HCT116 (cell line): ENCODE measurements at regions not wholly inside any gene's neighbourhood (a gene's known extent, or its start where the extent isn't known, plus 50 kb on each side); places are given as distances from the start of the nearest gene placed in this dataset.

ENCODE experiments used
- ATAC-seq: fragments of 200-7000 bp; cut with Tn5 transposase; 2 replicates; pipeline ENCODE4 v1.9.1; 2020; ENCODE audit warnings: mild to moderate bottlenecking, moderate library complexity
- BruUV-seq: library from RNA; stranded (reverse); fragments of 400-500 nt; replicated peaks from 2 replicates; lab custom pipeline; 2021; lab: Mats Ljungman, UMichigan
- CTCF ChIA-PET: fragments of 300-600 bp; sonication (Branson Sonifier 250); formaldehyde crosslinking; loops from one replicate; lab custom pipeline; 2021; ENCODE audit warnings: antibody characterized with exemption; lab: Charles Lee
- POLR2A ChIA-PET: fragments of 300-600, 350-600 bp; sonication (Branson Sonifier 250); formaldehyde crosslinking; loops from one replicate; lab custom pipeline; 2021; ENCODE audit warnings: antibody characterized with exemption; lab: Charles Lee
- RAD21 ChIA-PET, 2 experiments: fragments of 300-600 bp; sonication (Branson Sonifier 250); formaldehyde crosslinking; loops; one replicate each; lab custom pipeline; 2023; ENCODE audit warnings: low total read pairs in 2 of 2; ENCODE audit not compliant: uncharacterized antibody in 2 of 2, unreplicated experiment in 2 of 2, low non-redundant PET in 1 of 2; lab: Charles Lee
- DNase-seq: peaks from one replicate; pipeline ENCODE4 v3.0.0-alpha.2; 2010; ENCODE audit warnings: low read depth, low spot score
- H2AFZ ChIP-seq: fragments of 200-600 bp; shearing (Covaris generic), sonication (generic); 2 replicates; pipeline ENCODE4 v1.6.1; 2017; ENCODE audit warnings: low read depth, mixed run types, mixed read lengths, antibody characterized with exemption, low read length; ENCODE audit not compliant: poor library complexity, severe bottlenecking
- H3K27ac ChIP-seq: 2 replicates; pipeline ENCODE4 v1.5.1; 2012; ENCODE audit warnings: low read depth, low read length
- H3K27me3 ChIP-seq: fragments of 200-600 bp; sonication (generic); 2 replicates; pipeline ENCODE4 v1.6.1; 2016; ENCODE audit warnings: mixed run types, low read length, mixed read lengths; ENCODE audit not compliant: insufficient read depth
- H3K36me3 ChIP-seq, 2 experiments: fragments of 200-500 bp in 1 of 2; fragments of 200-600 bp in 1 of 2; sonication (Bioruptor generic) in 1 of 2; sonication (generic) in 1 of 2; 2 replicates each; pipeline versions ENCODE4 v1.5.1 to v1.6.1; 2014 to 2016; ENCODE audit warnings: low read length in 2 of 2, inconsistent platforms in 1 of 2, mixed read lengths in 1 of 2, mixed run types in 1 of 2; ENCODE audit not compliant: insufficient read depth in 2 of 2, control insufficient read depth in 1 of 2
- H3K4me1 ChIP-seq, 2 experiments: fragments of 200-600 bp in 1 of 2; sonication (generic) in 1 of 2; 2 replicates each; pipeline versions ENCODE4 v1.5.1 to v1.6.1; 2012 to 2017; ENCODE audit warnings: low read length in 2 of 2, inconsistent platforms in 1 of 2, mild to moderate bottlenecking in 1 of 2, mixed read lengths in 1 of 2, mixed run types in 1 of 2, moderate library complexity in 1 of 2; ENCODE audit not compliant: insufficient read depth in 2 of 2, control insufficient read depth in 1 of 2
- H3K4me2 ChIP-seq: fragments of 200-600 bp; sonication (generic); 2 replicates; pipeline ENCODE4 v1.6.1; 2017; ENCODE audit warnings: mixed run types, low read length, mixed read lengths
- H3K4me3 ChIP-seq, 2 experiments: fragments of 200-600 bp in 1 of 2; sonication (generic) in 1 of 2; replicated peaks in 1 of 2; 2 replicates each; pipeline ENCODE4 v1.5.1; 2011 to 2016; ENCODE audit warnings: low read length in 2 of 2, control low read depth in 1 of 2, low read depth in 1 of 2, mild to moderate bottlenecking in 1 of 2, mixed read lengths in 1 of 2, mixed run types in 1 of 2
- H3K79me2 ChIP-seq: fragments of 200-600 bp; sonication (generic); 2 replicates; pipeline ENCODE4 v1.6.1; 2017; ENCODE audit warnings: mild to moderate bottlenecking, mixed run types, low read length, moderate library complexity, mixed read lengths; ENCODE audit not compliant: insufficient read depth
- H3K9ac ChIP-seq: fragments of 200-600 bp; sonication (generic); 2 replicates; pipeline ENCODE4 v1.6.1; 2016; ENCODE audit warnings: low read length, mixed read lengths
- H3K9me2 ChIP-seq: fragments of 200-600 bp; sonication (generic), shearing (Covaris generic); 2 replicates; pipeline ENCODE4 v1.6.1; 2017; ENCODE audit warnings: mixed run types, mild to moderate bottlenecking, moderate library complexity; ENCODE audit not compliant: insufficient read depth
- H3K9me3 ChIP-seq, 2 experiments: fragments of 200-500 bp in 1 of 2; fragments of 200-600 bp in 1 of 2; sonication (Bioruptor generic) in 1 of 2; sonication (generic) in 1 of 2; 2 replicates each; pipeline ENCODE4 v1.6.1; 2014 to 2017; ENCODE audit warnings: low read length in 2 of 2, mixed read lengths in 2 of 2, inconsistent platforms in 1 of 2, low read depth in 1 of 2, mild to moderate bottlenecking in 1 of 2, mixed run types in 1 of 2, moderate library complexity in 1 of 2; ENCODE audit not compliant: control insufficient read depth in 1 of 2, insufficient read depth in 1 of 2
- H4K20me1 ChIP-seq: fragments of 200-600 bp; sonication (generic), shearing (Covaris generic); 2 replicates; pipeline ENCODE4 v1.6.1; 2017; ENCODE audit warnings: mixed run types, mild to moderate bottlenecking, moderate library complexity; ENCODE audit not compliant: insufficient read depth
- CBX3 ChIP-seq: IDR thresholded peaks from 2 replicates; pipeline ENCODE4 v1.6.1; 2012; ENCODE audit warnings: low read depth
- CEBPB ChIP-seq: IDR thresholded peaks from 2 replicates; pipeline ENCODE4 v1.6.1; 2012; ENCODE audit warnings: low read depth
- ELF1 ChIP-seq: IDR thresholded peaks from 2 replicates; pipeline ENCODE4 v1.6.1; 2012; ENCODE audit warnings: low read depth, borderline replicate concordance
- EZH2 ChIP-seq: fragments of 200-600 bp; sonication (generic); IDR thresholded peaks from 2 replicates; pipeline ENCODE4 v1.6.1; 2017; ENCODE audit warnings: antibody characterized with exemption, mixed run types
- EZH2phosphoT487 ChIP-seq: fragments of 200-600 bp; IDR thresholded peaks from 2 replicates; pipeline ENCODE4 v1.6.1; 2018; ENCODE audit warnings: antibody characterized with exemption, borderline replicate concordance
- FOSL1 ChIP-seq: IDR thresholded peaks from 2 replicates; pipeline ENCODE4 v1.6.1; 2012; ENCODE audit warnings: low read depth
- POLR2A ChIP-seq: IDR thresholded peaks from 2 replicates; pipeline ENCODE4 v1.7.0; 2011; ENCODE audit warnings: borderline replicate concordance; ENCODE audit not compliant: insufficient read depth, insufficient read length; ENCODE audit errors: extremely low read depth
- POLR2AphosphoS5 ChIP-seq: IDR thresholded peaks from 2 replicates; pipeline ENCODE4 v1.6.1; 2011; ENCODE audit warnings: mild to moderate bottlenecking, low read depth, low read length, moderate library complexity
- RAD21 ChIP-seq: IDR thresholded peaks from 2 replicates; pipeline ENCODE4 v1.6.1; 2012; ENCODE audit warnings: low read depth, mild to moderate bottlenecking
- SIN3A ChIP-seq: IDR thresholded peaks from 2 replicates; pipeline ENCODE4 v1.6.1; 2012; ENCODE audit warnings: low read depth
- SP1 ChIP-seq: IDR thresholded peaks from 2 replicates; pipeline ENCODE4 v1.6.1; 2012; ENCODE audit warnings: low read depth
- SRF ChIP-seq: IDR thresholded peaks from 2 replicates; pipeline ENCODE4 v1.6.1; 2012; ENCODE audit warnings: low read depth
- TCF7L2 ChIP-seq: IDR thresholded peaks from 2 replicates; pipeline ENCODE4 v1.7.0; 2011; ENCODE audit warnings: borderline replicate concordance, inconsistent platforms; ENCODE audit not compliant: insufficient read depth, insufficient read length; ENCODE audit errors: extremely low read depth
- ZNF274 ChIP-seq: fragments of 200-500 bp; sonication (Bioruptor generic); IDR thresholded peaks from 2 replicates; pipeline ENCODE4 v1.6.1; 2014; ENCODE audit warnings: mild to moderate bottlenecking, low read depth, low read length, inconsistent platforms
- intact Hi-C: fragments of 100-400 bp; cut with micrococcal nuclease; formaldehyde crosslinking; loops from 2 replicates; pipeline ENCODE4 v1.10.0; 2022
- TF ChIP-seq, protein P1 (sequence below): IDR thresholded peaks from 2 replicates; pipeline ENCODE4 v1.6.1; 2012
- TF ChIP-seq, protein P2 (sequence below): IDR thresholded peaks from 2 replicates; pipeline ENCODE4 v1.6.1; 2011; ENCODE audit warnings: mild to moderate bottlenecking, low read length, moderate library complexity; ENCODE audit not compliant: insufficient replicate concordance; ENCODE audit errors: extremely low read depth
- TF ChIP-seq, protein P3 (sequence below): IDR thresholded peaks from 2 replicates; pipeline ENCODE4 v1.6.1; 2012; ENCODE audit warnings: low read depth
- TF ChIP-seq, protein P4 (sequence below): IDR thresholded peaks from 2 replicates; pipeline ENCODE4 v1.6.1; 2012

DNA sequence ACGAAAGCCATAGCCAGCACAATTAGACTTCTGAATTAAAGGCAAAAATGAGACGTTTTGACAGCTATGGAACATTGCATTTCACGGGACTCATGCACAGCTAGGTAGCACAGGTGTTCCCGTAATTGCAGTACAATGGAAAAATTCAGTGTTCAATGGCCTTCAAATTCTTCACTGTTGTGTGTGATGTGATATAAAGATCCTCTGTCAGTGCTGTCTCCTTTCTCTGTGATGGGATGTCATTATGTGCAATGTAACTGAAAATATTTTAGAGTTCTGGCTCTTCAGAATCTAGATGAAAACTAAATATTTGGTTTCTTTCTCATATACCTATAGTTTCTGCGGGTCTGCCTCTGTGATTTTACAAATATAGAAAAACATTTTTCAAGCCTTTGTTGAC lies 1599.7 kb downstream of the MRPL39 start (continued):
- TF ChIP-seq POLR2AphosphoS5 (no peak), EZH2phosphoT487 (no peak), POLR2A (no peak), SRF (no peak)

DNA sequence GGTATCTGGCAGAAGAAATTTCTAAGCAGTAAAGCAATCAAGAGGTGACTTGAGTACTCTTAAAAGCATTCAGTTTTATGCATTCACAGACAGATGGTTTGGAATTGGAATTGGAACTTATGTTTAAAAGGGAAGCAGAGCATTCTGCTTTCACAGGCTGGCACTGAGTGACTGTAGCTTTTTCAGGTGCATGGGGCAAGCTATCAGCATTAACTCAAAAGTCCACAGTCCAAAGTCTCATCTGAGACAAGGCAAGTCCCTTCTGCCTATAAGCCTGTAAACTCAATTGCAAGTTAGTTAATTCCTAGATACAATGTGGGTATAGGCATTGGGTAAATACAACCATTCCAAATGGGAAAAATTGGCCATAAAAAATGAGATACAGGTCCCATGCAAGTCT lies 1620.3 kb downstream of the MRPL39 start:
- H3K4me2 ChIP-seq: no peak overlapping the region
- H3K9me2 ChIP-seq: no peaks in the 10 kb centered on the region
- no peak overlapping the region for H3K4me3 ChIP-seq
- CTCF ChIA-PET: no interaction called here
- peaks cover 20 to 36% of the 10 kb centered on the region in 2 experiments; a peak in 2 of 4 replicates for H3K9me3 ChIP-seq
- no peak overlapping the region for H3K9ac ChIP-seq
- ATAC-seq (no peak), DNase-seq (no peak)
- POLR2A ChIA-PET: no interaction called here
- no peaks in the 10 kb centered on the region for H4K20me1 ChIP-seq
- intact Hi-C loops: no loop called here
- no peaks in the 10 kb centered on the region for H3K36me3 ChIP-seq
- H3K27me3 ChIP-seq: no peaks in the 10 kb centered on the region
- H3K79me2 ChIP-seq: no peaks in the 10 kb centered on the region
- no peaks in the 10 kb centered on the region for H3K4me1 ChIP-seq
- no peak overlapping the region for H2AFZ ChIP-seq
- no peak for TF ChIP-seq ELF1
- TF ChIP-seq EZH2: no peak
- no peak for TF ChIP-seq ZNF274
- TF ChIP-seq SRF: no peak
- TF ChIP-seq POLR2AphosphoS5: no peak
- no peak for TF ChIP-seq TCF7L2
- TF ChIP-seq, protein P1, sequence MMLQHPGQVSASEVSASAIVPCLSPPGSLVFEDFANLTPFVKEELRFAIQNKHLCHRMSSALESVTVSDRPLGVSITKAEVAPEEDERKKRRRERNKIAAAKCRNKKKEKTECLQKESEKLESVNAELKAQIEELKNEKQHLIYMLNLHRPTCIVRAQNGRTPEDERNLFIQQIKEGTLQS: no peak
- no peak for TF ChIP-seq FOSL1
- TF ChIP-seq, protein P2, sequence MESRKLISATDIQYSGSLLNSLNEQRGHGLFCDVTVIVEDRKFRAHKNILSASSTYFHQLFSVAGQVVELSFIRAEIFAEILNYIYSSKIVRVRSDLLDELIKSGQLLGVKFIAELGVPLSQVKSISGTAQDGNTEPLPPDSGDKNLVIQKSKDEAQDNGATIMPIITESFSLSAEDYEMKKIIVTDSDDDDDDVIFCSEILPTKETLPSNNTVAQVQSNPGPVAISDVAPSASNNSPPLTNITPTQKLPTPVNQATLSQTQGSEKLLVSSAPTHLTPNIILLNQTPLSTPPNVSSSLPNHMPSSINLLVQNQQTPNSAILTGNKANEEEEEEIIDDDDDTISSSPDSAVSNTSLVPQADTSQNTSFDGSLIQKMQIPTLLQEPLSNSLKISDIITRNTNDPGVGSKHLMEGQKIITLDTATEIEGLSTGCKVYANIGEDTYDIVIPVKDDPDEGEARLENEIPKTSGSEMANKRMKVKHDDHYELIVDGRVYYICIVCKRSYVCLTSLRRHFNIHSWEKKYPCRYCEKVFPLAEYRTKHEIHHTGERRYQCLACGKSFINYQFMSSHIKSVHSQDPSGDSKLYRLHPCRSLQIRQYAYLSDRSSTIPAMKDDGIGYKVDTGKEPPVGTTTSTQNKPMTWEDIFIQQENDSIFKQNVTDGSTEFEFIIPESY: no peak
- no peak for TF ChIP-seq POLR2A
- TF ChIP-seq SIN3A: no peak
- TF ChIP-seq CEBPB: no peak
- TF ChIP-seq, protein P3, sequence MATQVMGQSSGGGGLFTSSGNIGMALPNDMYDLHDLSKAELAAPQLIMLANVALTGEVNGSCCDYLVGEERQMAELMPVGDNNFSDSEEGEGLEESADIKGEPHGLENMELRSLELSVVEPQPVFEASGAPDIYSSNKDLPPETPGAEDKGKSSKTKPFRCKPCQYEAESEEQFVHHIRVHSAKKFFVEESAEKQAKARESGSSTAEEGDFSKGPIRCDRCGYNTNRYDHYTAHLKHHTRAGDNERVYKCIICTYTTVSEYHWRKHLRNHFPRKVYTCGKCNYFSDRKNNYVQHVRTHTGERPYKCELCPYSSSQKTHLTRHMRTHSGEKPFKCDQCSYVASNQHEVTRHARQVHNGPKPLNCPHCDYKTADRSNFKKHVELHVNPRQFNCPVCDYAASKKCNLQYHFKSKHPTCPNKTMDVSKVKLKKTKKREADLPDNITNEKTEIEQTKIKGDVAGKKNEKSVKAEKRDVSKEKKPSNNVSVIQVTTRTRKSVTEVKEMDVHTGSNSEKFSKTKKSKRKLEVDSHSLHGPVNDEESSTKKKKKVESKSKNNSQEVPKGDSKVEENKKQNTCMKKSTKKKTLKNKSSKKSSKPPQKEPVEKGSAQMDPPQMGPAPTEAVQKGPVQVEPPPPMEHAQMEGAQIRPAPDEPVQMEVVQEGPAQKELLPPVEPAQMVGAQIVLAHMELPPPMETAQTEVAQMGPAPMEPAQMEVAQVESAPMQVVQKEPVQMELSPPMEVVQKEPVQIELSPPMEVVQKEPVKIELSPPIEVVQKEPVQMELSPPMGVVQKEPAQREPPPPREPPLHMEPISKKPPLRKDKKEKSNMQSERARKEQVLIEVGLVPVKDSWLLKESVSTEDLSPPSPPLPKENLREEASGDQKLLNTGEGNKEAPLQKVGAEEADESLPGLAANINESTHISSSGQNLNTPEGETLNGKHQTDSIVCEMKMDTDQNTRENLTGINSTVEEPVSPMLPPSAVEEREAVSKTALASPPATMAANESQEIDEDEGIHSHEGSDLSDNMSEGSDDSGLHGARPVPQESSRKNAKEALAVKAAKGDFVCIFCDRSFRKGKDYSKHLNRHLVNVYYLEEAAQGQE: no peak
- TF ChIP-seq SP1: no peak
- TF ChIP-seq RAD21: no peak
- TF ChIP-seq, protein P4, sequence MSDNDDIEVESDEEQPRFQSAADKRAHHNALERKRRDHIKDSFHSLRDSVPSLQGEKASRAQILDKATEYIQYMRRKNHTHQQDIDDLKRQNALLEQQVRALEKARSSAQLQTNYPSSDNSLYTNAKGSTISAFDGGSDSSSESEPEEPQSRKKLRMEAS: no peak
- no peak for TF ChIP-seq CBX3
- TF ChIP-seq, all 23 proteins: peak for 0
- no peak overlapping the region for H3K27ac ChIP-seq
- BruUV-seq: no TSS peak
- RAD21 ChIA-PET: no interaction called here
